NOMO-1 treated with DMSO at 0.1 percent for 48 hours (cell line): ENCODE measurements at regions not wholly inside any gene's neighbourhood (a gene's known extent, or its start where the extent isn't known, plus 50 kb on each side); places are given as distances from the start of the nearest gene placed in this dataset.
A peak's percentile ranks its signal among the peaks of the same experiment; 100 is the strongest.

ENCODE experiments used
- DNase-seq: peaks from one replicate; lab custom pipeline; 2025; ENCODE audit not compliant: unreplicated experiment; lab: John Stamatoyannopoulos, UW

DNA sequence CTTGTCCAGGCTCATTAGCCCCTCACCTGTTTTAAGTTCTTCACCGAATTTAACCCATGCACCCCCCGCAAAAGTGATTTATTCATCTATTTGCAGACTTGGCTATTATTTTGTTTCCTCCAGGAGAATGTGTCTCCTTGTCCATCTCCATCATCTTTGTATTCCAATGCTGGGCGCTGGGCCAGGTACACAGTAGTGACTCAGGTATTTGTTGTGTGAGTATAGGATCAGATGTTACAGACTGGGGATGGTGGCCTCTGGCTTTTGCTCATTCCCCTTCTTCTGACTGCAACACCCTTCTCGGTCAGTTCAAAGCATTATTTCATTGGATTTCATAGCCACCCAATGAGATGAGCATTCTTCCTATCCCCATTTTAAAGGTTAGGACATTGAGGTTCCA is 408.2 kb downstream of the MN1 start:
- no peak for DNase-seq

DNA sequence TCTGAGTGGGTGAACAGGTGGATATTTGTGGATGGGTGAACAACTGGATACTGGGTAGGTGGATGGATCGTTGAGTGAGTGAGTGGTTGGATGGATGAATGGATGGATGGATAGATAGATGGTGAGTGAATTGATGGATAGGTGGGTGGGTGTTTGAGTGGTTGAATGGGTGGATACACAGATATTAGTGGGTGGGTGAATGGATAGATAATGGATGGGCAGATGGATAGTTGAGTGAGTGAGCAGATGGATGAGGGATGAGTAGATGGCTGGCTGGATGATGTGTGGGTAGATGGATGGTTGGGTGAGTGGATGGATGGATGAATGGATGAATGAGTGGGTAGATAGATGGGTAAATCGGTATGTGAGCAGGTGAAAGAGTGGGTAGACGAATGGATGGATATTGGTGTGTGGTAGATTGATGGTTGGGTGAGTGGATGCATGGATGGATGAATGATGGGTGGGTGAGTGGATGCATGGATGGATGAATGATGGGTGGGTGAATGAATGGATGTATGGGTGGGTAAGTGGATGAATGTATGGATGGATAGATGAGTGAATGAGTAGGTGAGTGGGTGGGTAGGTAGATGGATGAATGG is 406.7 kb downstream of the MN1 start:
- DNase-seq, result no peak

DNA sequence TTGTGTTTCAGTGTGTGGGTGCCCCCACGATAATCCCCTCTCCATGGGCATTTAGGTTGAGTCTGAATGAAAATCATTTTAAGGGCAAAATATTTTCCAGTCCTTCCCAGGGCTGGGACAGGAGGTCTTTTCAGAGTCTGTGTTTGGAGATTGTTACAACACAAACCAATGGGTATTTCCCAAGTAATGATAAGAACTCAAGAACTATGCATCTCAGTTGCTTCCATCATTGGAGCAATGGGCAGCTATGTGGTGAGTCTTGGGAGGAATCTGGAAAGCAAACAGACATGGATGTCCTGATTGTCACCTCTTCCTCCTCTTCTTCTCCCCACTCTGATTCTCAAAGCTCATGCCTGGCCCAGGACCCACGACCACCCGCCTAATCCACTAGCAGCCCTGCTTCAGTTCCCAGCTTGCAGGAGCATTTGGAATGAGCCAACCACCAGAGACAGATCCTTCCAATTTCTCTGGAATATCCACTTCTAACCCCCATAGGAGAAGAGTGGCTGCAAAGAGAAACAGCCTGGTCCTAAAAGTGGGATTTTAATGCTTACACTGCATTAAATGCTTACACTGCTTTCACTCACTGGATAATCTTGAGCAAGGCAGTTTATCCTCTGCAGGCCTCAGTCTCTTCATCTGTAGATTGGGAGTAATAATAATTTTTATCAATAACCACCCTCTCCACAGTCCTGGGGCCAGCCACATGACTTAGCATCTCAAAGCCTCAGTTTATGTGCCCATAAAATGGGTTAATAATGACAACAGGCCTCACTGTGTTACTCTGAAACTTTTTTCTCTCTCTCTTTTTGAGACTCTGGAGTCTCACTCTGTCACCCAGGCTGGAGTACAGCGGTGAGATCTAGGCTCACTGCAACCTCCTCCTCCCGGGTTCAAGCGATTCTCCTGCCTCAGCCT is 404.3 kb downstream of the MN1 start:
- no peak for DNase-seq

DNA sequence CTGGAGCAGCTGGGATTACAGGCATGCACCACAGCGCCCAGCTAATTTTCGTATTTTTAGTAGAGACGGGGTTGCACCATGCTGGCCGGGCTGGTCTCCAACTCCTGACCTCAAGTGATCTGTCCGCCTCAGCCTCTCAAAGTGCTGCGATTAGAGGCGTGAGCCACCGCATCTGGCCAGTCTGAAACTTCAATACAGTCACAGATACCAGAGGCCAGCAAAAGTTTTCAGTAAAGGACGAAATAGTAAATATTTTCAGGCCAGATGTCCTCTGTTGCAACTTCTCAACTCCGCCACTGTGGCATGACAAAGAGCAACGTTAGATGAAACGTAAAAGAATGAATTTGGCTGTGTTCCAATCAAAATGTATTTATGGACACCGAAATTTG is 403.6 kb downstream of the MN1 start:
- DNase-seq, result no peak

DNA sequence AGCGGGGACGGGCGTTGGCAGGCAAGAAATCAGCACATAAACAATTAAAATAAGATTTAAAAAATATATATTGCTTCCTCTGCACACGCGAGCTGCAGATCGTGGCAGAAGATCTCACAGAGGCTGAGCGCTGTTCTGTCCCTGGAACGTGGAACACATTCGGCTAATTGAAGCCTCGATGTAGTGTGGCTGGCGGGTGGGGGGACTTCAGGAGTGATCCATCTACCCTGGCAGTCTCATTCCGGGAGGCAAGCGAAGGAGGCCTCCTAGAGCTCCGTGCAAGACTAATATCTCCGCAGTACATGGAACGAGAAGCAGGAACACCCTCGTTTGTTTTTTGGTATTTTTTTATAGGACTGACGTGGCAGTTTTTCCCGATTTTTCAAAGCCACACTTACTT is 402.4 kb downstream of the MN1 start:
- no peak for DNase-seq

DNA sequence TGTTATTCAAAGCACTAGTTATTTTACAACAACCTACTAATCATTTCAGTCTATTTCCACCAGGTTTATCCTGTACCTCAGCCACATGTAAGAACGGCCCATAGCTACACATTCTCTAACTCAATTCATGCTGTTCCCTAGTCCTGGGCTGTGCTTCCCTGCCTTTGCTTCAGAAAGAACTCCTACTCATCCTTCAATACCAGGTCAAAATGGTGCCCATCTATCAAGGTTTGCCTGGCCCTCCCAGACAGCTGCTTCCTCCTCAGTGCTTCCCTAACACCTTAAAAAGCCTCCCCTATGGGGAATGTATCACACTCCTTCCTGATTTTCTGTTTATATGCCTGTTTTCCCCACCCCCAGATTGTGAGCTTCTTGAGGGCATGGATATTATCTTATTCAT is 400.7 kb downstream of the MN1 start:
- no peak for DNase-seq

DNA sequence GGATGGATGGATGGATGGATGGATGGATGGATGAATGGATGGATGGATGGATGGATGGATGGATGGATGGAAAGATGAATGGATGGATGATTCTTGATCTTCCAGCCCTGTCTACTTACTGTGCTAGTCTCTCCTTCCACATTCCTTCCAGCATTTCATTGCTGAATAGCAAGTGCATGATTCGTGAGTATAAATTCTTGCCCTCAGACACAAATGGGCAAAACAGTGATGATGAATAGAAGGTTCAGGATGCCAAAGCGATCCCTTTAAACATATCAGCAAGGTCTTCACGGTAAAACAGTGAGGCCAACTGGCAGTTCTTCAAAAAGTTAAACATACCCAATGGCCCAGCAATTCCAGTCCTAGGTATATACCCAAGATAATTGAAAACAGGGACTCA is 400.2 kb downstream of the MN1 start:
- no peak for DNase-seq

DNA sequence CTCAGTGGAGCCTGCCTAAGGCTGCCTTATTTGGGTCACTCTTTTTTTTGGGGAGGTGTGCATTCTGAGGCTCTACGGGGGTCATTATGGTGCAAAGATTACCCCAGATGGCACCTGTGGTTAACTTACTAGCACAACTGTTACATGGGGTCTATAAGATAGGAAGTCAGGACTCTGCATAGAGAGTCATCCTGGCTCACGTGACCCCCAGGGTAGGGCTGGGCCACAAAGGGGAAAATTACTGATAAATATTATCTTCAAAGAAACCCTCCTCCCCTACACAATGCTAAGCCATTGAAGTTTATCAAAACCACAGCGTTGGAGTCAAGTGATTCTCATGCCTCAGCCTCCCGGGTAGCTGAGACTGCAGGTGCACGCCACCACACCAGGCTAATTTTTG is 397.1 kb downstream of the MN1 start:
- no peak for DNase-seq

DNA sequence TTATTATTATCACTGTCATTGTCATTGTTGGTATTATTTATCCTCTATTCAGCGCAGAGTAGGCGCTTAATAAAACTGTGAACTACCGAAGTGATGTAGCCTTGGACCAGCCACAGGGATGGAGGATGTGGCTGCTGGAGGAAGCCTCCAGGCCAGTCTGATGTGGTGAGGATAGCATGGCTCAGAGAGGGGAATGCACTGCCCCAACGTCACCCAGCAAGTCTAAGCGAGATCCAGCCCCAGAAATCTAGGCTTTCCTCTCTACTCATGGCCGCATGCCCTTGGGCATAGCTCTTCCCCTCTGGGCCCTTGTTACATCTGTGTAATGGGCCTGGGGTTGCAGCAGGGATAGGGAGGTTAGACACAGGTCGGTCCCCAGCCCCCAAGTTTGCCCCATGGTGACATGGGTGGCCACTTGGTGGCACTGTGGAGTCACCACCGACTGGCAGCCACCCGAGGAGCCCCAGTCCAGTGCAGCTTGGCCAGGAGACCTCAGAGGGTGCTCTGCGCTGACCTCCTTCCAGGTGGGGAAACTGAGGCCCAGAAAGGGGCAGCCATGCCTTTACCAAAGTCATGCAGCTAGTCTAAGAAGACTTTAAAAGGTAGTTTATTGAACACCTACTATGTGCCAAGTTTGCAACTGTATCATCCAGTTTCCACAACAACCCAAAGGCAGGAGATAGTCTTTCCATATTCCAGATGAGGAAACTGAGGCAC is 395.7 kb downstream of the MN1 start:
- peak; percentile 33 for DNase-seq

DNA sequence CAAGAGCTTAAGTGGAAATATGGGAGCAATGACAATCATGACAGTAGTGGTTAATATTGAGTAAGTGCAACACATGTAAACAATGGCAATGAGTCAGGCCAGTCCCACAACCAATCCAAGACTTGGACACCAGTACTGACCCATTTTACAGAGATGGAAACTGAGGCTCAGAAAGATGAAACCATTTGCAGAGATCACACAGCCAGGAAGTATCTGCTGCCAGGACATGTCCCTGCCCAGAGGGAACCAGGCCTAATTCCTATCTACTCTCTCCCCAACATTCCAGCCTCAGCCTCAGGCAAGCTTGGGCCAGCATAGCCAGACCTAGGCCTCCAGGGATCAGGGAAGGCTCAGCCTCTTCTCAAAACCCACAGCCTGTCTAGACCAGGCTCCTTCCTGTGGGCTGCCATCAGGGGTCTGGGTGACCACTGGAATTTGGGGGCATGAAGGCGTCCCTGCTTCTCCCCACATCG is 395.1 kb downstream of the MN1 start:
- DNase-seq, result no peak

DNA sequence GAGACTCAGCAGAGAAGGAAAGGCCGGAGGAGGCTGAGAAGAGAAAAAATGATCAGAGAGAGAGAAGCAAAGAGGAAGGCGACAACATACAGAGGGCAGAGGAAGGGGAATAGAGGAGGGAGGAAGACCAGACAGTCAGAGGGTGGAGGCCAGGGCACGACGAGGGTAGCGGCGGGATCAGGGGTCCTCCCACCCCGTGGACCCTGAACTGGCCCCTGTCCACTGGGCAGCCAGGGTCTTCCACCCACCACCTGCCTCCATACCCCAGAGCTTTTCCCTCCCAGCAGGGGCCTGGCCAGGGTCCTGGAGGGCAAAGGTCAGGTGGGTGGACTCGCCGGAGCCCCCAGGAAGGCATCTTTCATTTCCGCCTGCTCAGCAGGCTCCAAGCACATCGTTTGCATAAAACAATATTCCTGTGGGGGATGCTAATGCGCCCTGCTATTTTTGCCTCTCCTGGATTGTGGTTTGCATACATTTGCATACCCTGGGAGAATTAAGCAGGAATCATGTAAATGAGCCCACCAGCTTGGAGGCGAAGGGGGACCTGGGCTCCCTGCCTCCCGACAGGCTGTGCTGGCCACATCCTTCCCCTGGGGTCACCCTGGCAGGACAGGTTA is 394.1 kb downstream of the MN1 start:
- DNase-seq, result no peak

DNA sequence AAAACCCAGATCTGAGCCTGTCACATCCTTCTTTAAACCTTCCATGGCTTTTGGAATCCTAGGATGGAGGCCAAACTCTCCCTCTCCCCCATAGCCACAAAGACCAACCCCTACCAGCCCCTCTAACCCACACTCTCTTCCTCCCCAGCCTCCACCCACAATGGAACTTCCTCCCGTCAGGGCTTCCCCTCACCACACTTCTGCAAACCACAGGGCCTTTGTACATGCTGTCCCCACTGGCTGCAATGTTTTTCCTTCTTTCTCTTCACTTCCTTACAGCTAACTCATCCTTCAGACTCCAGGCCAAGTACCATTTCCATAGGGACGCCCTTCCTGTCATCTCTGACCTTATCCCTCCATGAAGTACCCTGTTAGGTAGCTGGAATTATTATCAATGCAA is 393.5 kb downstream of the MN1 start:
- no peak for DNase-seq

DNA sequence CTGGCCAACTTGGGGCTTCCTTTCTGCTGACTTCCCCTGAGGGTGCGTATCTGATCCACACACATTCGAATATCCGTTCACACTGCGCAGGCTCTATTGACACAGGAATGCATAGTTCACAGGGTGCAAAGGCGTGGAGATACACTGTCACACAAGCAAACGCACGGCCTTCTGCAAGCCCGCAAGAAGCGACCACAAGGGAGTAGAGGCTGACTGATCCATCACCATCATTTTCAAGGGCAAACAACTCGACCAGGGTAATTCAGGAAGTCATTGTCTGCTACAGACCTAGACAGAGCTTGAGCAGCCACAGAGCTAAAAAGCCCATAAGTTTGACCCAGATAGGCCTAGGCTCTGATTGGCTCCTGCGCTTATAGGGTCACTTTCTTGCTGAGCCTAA is 392.3 kb downstream of the MN1 start:
- DNase-seq, result no peak

DNA sequence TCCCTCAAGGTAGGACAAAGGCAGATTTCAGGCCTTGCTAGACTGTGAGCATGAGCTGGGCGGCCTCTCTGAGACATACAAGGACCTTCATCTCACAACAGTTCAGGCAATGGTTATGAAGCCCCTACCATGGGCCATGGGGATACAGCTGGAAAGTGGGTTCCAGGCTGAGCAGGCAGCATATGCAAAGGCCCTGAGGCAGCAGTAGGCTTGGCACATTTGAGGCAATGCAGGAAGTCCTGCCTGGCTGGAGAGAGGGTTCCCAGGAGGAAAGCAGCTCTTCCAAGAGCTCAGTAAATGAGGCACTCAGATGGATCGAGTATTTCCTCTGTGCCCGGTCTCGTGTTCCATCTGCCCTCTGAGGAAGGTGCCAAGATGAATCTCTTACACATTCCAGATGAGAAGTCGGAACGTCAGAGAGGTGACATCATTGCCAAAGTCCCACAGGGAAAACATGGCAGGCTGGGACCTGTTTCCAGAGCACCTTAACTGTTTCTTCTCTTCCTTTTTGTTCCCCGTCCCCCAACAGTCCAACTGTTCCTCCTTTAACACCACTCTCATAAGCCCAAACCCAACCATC is 388.6 kb downstream of the MN1 start:
- no peak for DNase-seq

DNA sequence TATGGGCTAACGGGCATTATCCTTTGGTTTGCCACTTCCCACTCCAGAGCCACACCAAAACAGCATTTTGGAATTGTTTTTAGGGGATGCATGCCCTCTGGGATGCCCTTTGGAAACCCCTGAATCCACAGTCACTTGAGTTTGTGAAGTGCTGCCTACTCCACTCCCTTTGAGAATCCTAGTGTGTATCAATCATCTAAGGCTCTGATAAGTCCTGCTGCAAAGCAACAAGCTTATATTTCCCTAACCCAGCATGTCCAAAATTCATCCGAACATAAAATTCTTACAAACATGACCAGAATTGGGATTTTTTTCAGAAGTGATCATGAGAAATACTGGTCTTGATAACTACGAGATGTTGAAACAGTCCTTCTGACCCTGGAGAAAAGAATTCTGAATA is 387.9 kb downstream of the MN1 start:
- DNase-seq, result no peak

DNA sequence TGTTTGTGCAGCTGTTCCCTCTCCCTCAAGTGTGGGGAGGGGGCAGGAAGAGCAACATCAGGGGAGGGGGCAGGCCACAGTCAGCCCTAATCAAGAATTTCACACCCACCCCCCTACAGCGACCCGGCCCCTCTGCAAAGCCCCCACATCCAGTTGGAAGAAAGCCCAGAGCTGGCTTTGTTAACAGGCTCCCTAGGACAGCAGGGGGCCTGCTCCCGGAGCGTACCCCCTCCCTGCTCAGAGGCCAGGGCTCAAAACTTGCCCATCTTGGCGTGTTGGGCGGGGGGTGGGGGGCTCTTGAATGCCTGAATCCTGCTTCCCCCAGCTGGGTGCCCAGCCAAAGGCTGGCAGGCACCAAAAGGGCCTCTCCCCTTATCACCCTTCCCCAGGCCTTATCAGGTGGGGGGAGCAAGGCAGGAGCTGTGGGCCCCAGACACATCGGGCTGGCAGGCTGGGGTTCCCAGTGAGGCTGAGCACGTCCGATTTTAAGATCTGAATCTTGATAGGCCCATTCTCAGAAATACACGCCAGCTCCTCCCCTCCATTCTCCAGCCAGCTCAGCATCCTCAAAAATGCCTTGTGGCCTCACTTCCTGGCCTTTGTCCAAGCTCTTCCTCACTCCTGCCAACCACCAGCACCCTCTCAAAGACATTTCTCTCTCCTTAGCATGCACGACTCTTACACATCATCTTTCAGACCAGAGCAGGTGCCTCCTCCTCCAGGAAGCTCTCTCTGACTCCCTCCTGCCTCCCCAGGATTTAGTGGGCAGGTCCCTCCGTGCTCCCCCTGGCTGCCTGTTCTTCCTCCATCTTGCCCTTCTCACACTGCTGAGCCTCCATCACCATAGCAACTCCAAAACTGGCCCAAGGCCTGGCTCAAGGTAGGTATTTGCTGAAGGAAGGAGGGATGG is 384.8 kb downstream of the MN1 start:
- no peak for DNase-seq

DNA sequence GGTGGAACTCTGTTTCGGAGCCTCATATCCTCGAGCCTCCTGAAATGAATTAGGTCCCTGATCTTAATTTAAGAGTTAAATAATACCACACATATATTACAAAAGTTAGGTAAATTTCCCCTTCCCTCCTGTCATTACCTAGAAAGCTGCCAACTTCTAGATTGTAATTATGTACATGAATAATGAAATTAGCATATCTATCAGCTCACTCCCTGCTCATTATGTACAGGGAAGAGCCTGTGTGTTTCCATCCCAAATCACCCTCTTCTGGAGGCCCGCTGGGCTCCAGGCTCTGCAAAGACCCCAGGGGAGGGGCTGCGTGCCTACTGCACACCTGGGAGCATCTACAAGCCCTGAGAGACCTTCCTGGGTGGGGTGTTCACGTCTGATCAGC is 384.1 kb downstream of the MN1 start:
- DNase-seq, result no peak

DNA sequence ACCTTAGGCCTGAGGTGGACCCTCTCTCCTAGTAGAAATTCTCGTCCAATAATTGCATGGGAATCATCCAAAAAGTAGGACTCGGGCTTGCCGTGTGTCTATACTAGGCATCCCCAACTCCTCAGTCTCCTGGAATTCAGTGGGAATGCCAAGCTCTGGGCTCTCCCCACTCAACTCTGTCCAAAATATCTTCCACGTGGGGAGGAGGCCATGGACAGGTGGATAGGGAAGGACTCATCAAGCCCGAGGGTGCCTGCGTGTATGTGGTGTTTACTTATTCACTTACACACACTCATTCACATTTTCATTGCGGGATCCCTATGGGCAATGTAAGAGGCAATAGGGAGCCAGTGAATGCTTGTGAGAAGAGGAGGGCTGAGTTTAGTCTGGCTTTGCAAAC is 383.3 kb downstream of the MN1 start:
- no peak for DNase-seq

DNA sequence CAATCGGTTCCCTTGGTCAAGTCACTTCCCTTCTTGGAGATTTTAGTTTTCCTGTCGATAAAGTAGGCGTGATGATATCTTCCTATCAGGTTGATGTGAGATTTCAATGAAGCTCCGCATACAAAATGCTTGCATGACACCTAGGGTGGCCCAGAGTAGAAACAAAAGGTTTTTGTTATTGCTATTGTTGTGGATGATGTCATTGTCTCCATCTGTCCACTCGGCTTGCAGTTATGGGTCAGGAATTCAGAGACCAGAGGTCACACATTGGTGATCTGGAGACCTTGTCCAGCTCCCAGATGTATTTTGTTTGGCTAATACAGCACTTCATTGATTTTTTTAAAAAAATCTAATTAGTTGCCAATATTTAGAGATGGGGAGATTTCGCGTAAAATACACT is 382.1 kb downstream of the MN1 start:
- no peak for DNase-seq

DNA sequence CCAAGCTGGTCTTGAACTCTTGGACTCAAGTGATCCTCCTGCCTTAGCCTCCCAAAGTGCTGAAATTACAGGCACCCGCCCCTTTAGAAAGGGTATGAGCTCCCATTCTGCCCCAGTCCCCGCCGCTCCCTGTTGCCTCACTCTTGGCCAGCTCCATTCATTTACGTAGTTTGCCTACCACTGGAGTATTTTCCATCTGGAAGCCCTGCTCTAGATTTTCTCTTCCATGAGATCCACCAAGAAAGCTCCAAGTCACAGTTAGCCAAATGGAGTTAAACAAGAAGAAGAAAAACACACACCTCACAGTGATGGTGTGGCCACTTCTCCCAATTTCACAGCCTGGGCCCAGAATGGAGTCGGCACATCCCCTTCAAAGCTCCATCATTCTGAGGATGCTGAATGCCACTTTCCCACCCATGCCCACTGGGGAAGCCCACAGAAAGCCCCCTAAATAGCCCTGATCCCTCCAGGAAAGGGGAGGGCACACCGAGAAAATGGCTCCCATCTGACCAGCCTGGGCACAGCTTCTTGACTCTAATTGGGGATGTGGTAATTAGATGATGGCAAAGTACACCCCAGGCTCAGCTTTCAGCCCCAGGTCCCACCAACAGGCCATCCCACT is 381.2 kb downstream of the MN1 start:
- DNase-seq, result no peak
